ENCODE measurements at regions not wholly inside any gene's neighbourhood (a gene's known extent, or its start where the extent isn't known, plus 50 kb on each side); places are given as distances from the start of the nearest gene placed in this dataset.
A peak's percentile ranks its signal among the peaks of the same experiment; 100 is the strongest.

DNA sequence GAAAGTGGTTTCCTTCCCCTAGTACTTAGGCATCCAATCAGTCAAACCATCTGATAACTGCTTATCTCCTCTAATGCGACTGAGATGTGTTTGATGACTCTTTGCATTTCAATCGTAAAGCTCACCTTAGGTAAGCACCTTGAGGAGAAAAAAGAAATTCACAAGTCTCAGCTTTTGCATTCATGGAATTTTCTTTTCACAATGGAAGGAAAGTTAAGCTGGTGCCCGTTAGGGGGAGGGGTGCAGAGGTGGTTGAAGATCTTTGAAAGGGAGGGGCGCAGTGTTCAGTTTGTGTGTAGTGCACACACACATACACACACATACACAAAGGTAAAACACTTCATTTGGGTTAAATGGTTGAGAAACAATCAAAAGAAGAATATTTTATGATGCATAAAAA, 87.1 kb upstream of the SALL4 start (continued):
- TF ChIP-seq CHD7 (IDR thresholded peaks at IDR 0.05; ENCODE audit: insufficient replicate concordance, low read length): peak; percentile 40
- no peak for TF ChIP-seq RAD21 (IDR thresholded peaks at IDR 0.05 in 1 of 2, conservative IDR thresholded peaks at IDR 0.05 in 1 of 2; ENCODE audit: low read depth in 2 of 2, low read length in 2 of 2)
- TF ChIP-seq HDAC2 (IDR thresholded peaks at IDR 0.05; ENCODE audit: borderline replicate concordance in 1 of 2, low read depth in 2 of 2, low read length in 2 of 2): peak; percentile 10 to 70; a peak in 1 of 4 replicates
- TF ChIP-seq TAF7 (optimal IDR thresholded peaks at IDR 0.05; ENCODE audit: borderline replicate concordance, low read depth, low read length): no peak
- 0 out of 2 replicates have a peak, but pooled peaks have one; percentile 41 for TF ChIP-seq TEAD4 (IDR thresholded peaks at IDR 0.05; ENCODE audit: low read depth, low read length)
- TF ChIP-seq TCF12 (IDR thresholded peaks at IDR 0.05; ENCODE audit: low read depth, low read length): no peak
- TF ChIP-seq ZNF274 (IDR thresholded peaks at IDR 0.05; ENCODE audit: borderline replicate concordance, extremely low read depth, low read length): no peak
- TF ChIP-seq FOSL1 (IDR thresholded peaks at IDR 0.05; ENCODE audit: insufficient read depth, low read depth, low read length): no peak
- no peak for TF ChIP-seq JUND (IDR thresholded peaks at IDR 0.05; ENCODE audit: low read length)
- no peak for TF ChIP-seq KDM4A (IDR thresholded peaks at IDR 0.05; ENCODE audit: low read depth, low read length, severe bottlenecking)
- TF ChIP-seq TAF1 (IDR thresholded peaks at IDR 0.05; ENCODE audit: low read depth, low read length): no peak
- no peak for TF ChIP-seq SIRT6 (IDR thresholded peaks at IDR 0.05; ENCODE audit: low read length)

Data from H1 (cell line).